ENCODE measurements at regions not wholly inside any gene's neighbourhood (a gene's known extent, or its start where the extent isn't known, plus 50 kb on each side); places are given as distances from the start of the nearest gene placed in this dataset.

GRCh38 chr1:47637111-47637685 lies 199.4 kb downstream of the FOXD2 start (continued):
- TF ChIP-seq CHD7 (IDR thresholded peaks at IDR 0.05; ENCODE audit: insufficient replicate concordance, low read length) = no peak
- no peak for TF ChIP-seq ASH2L (IDR thresholded peaks at IDR 0.05; ENCODE audit: low read length)
- TF ChIP-seq TBP (IDR thresholded peaks at IDR 0.05; ENCODE audit: low read depth, low read length) = no peak
- no peak for TF ChIP-seq BRCA1 (IDR thresholded peaks at IDR 0.05; ENCODE audit: low read depth, low read length)
- TF ChIP-seq RAD21 (IDR thresholded peaks at IDR 0.05 in 1 of 2, conservative IDR thresholded peaks at IDR 0.05 in 1 of 2; ENCODE audit: low read depth in 2 of 2, low read length in 2 of 2) = no peak
- no peak for TF ChIP-seq RFX5 (IDR thresholded peaks at IDR 0.05; ENCODE audit: borderline replicate concordance, low read depth, low read length)
- no peak for TF ChIP-seq SP1 (IDR thresholded peaks at IDR 0.05; ENCODE audit: low read depth, low read length)
- TF ChIP-seq CTCF (IDR thresholded peaks at IDR 0.05; ENCODE audit: control extremely low read depth in 1 of 3, insufficient read depth in 1 of 3, low read depth in 1 of 3, low read length in 3 of 3) = no peak
- TF ChIP-seq SIX5 (IDR thresholded peaks at IDR 0.05; ENCODE audit: low read depth, low read length) = no peak

Measured in H1 (cell line).